Stomach (tissue), 8 donors: ENCODE measurements at regions not wholly inside any gene's neighbourhood (a gene's known extent, or its start where the extent isn't known, plus 50 kb on each side); places are given as distances from the start of the nearest gene placed in this dataset.

Experiments used
- DNase-seq, 2 donors: peaks; one replicate each; pipeline versions ENCODE4 v3.0.0 to v3.0.0-alpha.2; 2013 to 2019
- H3K27ac ChIP-seq, 5 donors: fragments of 200-600 bp in 4 of 5; sonication (generic) in 4 of 5; one replicate each; pipeline ENCODE4 v1.5.1; 2013 to 2019; ENCODE audit warnings: mild to moderate bottlenecking in 1 of 5, moderate library complexity in 1 of 5
- H3K27me3 ChIP-seq, 3 donors: fragments of 200-600 bp; sonication (generic); one replicate each; pipeline ENCODE4 v1.5.1; 2017 to 2019; ENCODE audit warnings: mixed run types in 1 of 3
- H3K36me3 ChIP-seq, 4 donors: fragments of 200-600 bp; sonication (generic); 1 replicate in 3 of 4; 2 replicates in 1 of 4; pipeline ENCODE4 v1.5.1; 2016 to 2019
- H3K4me1 ChIP-seq, 4 donors: fragments of 200-600 bp; sonication (generic); one replicate each; pipeline ENCODE4 v1.5.1; 2016 to 2019
- H3K4me3 ChIP-seq, 4 donors: fragments of 200-600 bp; sonication (generic) in 3 of 4; one replicate each; pipeline ENCODE4 v1.5.1; 2016 to 2019; ENCODE audit warnings: mild to moderate bottlenecking in 1 of 4
- H3K9me3 ChIP-seq, 4 donors: fragments of 200-600 bp; sonication (generic); one replicate each; pipeline ENCODE4 v1.5.1; 2016 to 2019
- EP300 ChIP-seq: sonication (generic); formaldehyde crosslinking; IDR thresholded peaks from one replicate; pipeline ENCODE4 v1.6.1; 2017; ENCODE audit warnings: antibody characterized with exemption
- POLR2A ChIP-seq, 4 donors: fragments of 450-650 bp; IDR thresholded peaks; one replicate each; pipeline ENCODE4 v1.6.1; 2016; ENCODE audit warnings: antibody characterized with exemption in 4 of 4, control low read depth in 2 of 4, mild to moderate bottlenecking in 1 of 4, moderate library complexity in 1 of 4
- POLR2AphosphoS5 ChIP-seq, 3 donors: sonication (generic); formaldehyde crosslinking; IDR thresholded peaks; one replicate each; pipeline ENCODE4 v1.6.1; 2016; ENCODE audit warnings: antibody characterized with exemption in 3 of 3
- WGBS, 5 donors: extraction: QIAGEN DNeasy Blood & Tissue Kit in 3 of 5; methylation state at CpG; one replicate each; pipeline versions ENCODE4 v1.1.5 to v1.1.7; 2013 to 2018; 5-methylcytosine and 5-hydroxymethylcytosine counted together
- intact Hi-C: fragments of 100-400 bp; cut with DNase I; formaldehyde crosslinking; loops from one replicate; pipeline ENCODE4 v1.15.1; 2023; ENCODE audit warnings: low total_unique reads
- TF ChIP-seq, protein P1 (sequence below), 7 experiments: fragments of 450-650 bp in 4 of 7; fragments of 200-600 bp in 3 of 7; sonication (generic) in 3 of 7; IDR thresholded peaks; one replicate each; pipeline ENCODE4 v1.5.1; 2016 to 2019; ENCODE audit warnings: antibody characterized with exemption in 7 of 7, control low read depth in 2 of 7, mild to moderate bottlenecking in 1 of 7
- donor health status: healthy with polysubstance abuse.
- donor health status: Bipolar disorder and iron deficiency.
- donor health status: healthy.

DNA sequence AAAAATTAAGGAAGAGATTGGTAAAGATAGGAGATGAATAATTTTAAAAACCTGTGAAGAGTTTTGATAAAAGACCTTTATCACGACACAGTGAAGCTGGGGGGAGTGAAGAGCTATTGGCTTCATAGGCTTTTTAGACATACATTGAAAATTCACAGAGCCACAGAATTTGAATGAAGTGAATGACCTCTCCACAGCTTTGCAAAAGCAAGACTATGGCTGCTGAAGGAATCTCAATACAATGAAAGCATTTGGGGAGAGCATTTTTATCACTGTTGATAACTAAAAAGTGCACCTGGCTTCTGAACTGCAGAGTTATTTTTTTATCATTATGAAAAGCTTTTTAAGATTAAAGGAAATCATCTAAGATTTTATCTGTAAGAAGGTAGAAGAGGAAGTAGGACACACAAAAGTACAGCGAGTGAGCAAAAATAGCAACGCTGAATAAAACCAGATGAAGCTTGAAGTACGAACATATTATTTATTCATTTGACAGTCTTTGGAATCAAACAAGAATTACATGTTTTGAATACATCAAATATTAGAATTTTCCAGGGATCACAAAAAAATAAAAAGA is 317.5 kb downstream of the KCNC2 start:
- no peak overlapping the region for H3K27ac ChIP-seq
- no peaks in the 10 kb centered on the region for H3K36me3 ChIP-seq
- WGBS, 5 donors = 73 to 81% (median 74%) methylated on average over 4 of the region's 4 CpGs
- H3K4me1 ChIP-seq = peaks cover 0 to 17% (median 5%) of the 10 kb centered on the region in 4 donors
- TF ChIP-seq EP300 = no peak
- no peak for TF ChIP-seq POLR2A (IDR thresholded peaks at IDR 0.05)
- no peak for TF ChIP-seq POLR2AphosphoS5 (IDR thresholded peaks at IDR 0.05)
- TF ChIP-seq, protein P1, sequence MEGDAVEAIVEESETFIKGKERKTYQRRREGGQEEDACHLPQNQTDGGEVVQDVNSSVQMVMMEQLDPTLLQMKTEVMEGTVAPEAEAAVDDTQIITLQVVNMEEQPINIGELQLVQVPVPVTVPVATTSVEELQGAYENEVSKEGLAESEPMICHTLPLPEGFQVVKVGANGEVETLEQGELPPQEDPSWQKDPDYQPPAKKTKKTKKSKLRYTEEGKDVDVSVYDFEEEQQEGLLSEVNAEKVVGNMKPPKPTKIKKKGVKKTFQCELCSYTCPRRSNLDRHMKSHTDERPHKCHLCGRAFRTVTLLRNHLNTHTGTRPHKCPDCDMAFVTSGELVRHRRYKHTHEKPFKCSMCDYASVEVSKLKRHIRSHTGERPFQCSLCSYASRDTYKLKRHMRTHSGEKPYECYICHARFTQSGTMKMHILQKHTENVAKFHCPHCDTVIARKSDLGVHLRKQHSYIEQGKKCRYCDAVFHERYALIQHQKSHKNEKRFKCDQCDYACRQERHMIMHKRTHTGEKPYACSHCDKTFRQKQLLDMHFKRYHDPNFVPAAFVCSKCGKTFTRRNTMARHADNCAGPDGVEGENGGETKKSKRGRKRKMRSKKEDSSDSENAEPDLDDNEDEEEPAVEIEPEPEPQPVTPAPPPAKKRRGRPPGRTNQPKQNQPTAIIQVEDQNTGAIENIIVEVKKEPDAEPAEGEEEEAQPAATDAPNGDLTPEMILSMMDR (IDR thresholded peaks at IDR 0.05) = no peak
- intact Hi-C loops = no loop called here
- H3K4me3 ChIP-seq = no peak overlapping the region
- no peak for DNase-seq
- no peaks in the 10 kb centered on the region for H3K27me3 ChIP-seq
- H3K9me3 ChIP-seq = no peaks in the 10 kb centered on the region

DNA sequence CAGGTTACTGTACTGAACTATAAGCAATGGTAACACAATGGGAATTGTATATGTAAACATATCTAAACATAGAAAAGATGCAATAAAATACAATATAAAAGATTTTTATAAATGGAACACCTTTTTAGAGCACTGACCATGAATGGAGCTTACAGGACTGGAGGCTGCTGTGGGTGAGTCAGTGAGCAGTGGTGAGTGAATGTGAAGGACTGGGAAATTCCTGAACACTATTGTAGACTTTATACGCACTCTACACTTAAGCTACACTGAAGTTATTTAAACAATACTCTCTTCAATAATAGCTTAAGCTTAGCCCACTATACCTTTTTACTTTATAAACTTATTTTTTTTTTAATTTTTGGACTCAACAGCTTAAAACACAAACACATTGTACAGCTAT is 313.5 kb downstream of the KCNC2 start:
- WGBS, 5 donors = 84 to 94% (median 92%) methylated on average over 1 of the region's 1 CpG
- Histone ChIP-seq H3K4me3 (no peak overlapping the region), H3K9me3 (no peaks in the 10 kb centered on the region)

DNA sequence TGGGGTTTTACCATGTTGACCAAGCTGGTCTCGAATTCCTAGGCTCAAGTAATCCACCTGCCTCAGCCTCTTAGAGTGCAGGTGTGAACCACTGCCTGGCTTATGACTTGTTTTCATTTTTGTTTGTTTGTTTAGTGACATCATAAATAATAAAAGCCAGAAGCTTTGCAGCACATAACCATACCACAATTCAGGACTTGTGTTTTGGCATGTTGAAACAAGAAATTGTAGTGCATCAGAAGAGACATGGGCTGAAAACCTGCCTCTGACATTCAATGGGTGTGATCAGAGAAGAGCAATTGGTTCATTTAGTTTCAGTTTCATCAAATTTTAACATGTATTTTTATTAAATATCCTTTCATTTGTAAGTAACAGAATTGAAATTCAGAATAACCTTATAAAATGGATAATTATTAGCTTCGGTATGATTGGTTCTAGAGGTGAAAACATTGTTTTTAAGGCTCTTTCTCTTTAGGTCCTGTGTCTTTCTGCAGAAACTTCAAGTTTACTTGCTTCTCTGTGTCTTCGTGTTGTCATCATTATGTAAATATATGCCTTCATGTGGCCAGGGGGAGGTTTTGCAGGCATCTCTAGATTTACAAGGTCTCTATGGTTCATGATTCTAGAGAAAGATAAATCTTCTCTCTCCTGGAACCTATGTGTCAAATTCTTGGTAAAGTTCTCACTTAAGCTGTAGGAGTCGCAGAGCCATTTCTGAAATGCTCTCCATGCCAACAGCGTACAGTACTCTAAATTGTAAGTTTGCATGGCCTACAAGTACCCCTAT is 312.0 kb downstream of the KCNC2 start:
- intact Hi-C loops = no loop called here

More for the DNA sequence above, 313.5 kb downstream of the KCNC2 start:
- no peak for TF ChIP-seq POLR2AphosphoS5 (IDR thresholded peaks at IDR 0.05)
- no peak for TF ChIP-seq POLR2A (IDR thresholded peaks at IDR 0.05)
- TF ChIP-seq, protein P1 (IDR thresholded peaks at IDR 0.05) = no peak
- TF ChIP-seq EP300 = no peak
- Histone ChIP-seq H3K36me3 (no peaks in the 10 kb centered on the region), H3K27me3 (no peaks in the 10 kb centered on the region), H3K4me1 (no peaks in the 10 kb centered on the region), H3K27ac (no peak overlapping the region)
- intact Hi-C loops = no loop called here
- DNase-seq = no peak

DNA sequence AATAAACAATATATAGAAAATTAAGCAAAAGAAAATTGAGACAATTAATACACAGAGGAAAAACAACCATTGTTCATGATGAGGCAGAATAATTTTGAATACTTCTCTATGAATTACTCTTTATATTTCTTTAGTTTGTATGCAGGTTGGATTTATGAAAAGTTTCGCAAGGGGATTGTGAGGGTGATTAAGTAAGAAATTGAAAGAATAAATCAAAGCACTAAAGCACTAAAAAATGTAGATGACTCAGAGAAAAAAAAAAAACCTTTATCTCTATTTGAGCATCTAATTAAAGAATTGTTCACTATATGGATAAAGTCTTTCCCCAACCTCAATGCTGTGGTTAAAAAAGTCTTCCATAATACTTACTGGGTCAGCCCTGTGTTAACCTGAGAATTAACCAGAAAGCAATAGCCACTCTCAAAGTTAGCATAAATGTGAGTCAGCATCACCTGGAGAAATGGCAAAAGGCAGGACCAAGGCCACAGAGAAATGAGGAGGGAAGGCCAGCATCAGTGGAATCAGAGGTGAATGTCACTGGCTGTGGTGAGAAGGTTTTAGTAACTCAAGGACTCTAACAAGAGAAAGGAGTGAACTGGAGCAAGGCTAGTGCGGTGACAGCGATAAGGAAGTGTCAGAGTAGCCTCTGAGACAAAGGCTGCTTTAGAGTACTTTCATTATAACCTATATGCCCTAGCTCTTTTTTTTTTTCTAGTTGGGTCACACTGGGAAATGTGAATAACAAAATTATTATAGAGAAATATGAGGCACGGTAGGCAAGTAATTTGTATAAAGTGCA is 310.4 kb downstream of the KCNC2 start:
- no peaks in the 10 kb centered on the region for H3K27me3 ChIP-seq
- no peaks in the 10 kb centered on the region for H3K9me3 ChIP-seq
- 79 to 89% (median 82%) methylated on average over 4 of the region's 4 CpGs for WGBS, 5 donors
- H3K4me3 ChIP-seq = no peak overlapping the region
- H3K4me1 ChIP-seq = no peaks in the 10 kb centered on the region
- H3K36me3 ChIP-seq = no peaks in the 10 kb centered on the region
- no peak overlapping the region for H3K27ac ChIP-seq
- DNase-seq = no peak
- TF ChIP-seq POLR2A (IDR thresholded peaks at IDR 0.05) = no peak
- TF ChIP-seq, protein P1 (IDR thresholded peaks at IDR 0.05) = no peak
- TF ChIP-seq EP300 = no peak
- TF ChIP-seq POLR2AphosphoS5 (IDR thresholded peaks at IDR 0.05) = no peak
- intact Hi-C loops = no loop called here

More for the DNA sequence above, 312.0 kb downstream of the KCNC2 start:
- Histone ChIP-seq H3K27ac (no peak overlapping the region), H3K36me3 (no peaks in the 10 kb centered on the region), H3K27me3 (no peaks in the 10 kb centered on the region), H3K4me1 (no peaks in the 10 kb centered on the region), H3K9me3 (no peaks in the 10 kb centered on the region), H3K4me3 (no peak overlapping the region)
- no peak for DNase-seq
- 73 to 90% (median 84%) methylated on average over 5 of the region's 5 CpGs for WGBS, 5 donors
- TF ChIP-seq, protein P1 (IDR thresholded peaks at IDR 0.05) = no peak
- TF ChIP-seq POLR2AphosphoS5 (IDR thresholded peaks at IDR 0.05) = no peak
- TF ChIP-seq EP300 = no peak
- no peak for TF ChIP-seq POLR2A (IDR thresholded peaks at IDR 0.05)
